Gastroesophageal sphincter (tissue), 4 donors: ENCODE measurements at regions not wholly inside any gene's neighbourhood (a gene's known extent, or its start where the extent isn't known, plus 50 kb on each side); places are given as distances from the start of the nearest gene placed in this dataset.

Experiments
- ATAC-seq: fragments of 150-250 bp; one replicate; pipeline ENCODE4 v1.9.1; 2016; ENCODE audit warnings: mild to moderate bottlenecking, moderate library complexity
- H3K27ac ChIP-seq, 4 donors: fragments of 200-600 bp; sonication (generic) in 3 of 4; 1 replicate in 3 of 4; 2 replicates in 1 of 4; pipeline ENCODE4 v1.5.1; 2016 to 2019
- H3K27me3 ChIP-seq: fragments of 200-600 bp; sonication (generic); one replicate; pipeline ENCODE4 v1.5.1; 2019
- H3K36me3 ChIP-seq, 2 donors: fragments of 200-600 bp; sonication (generic); one replicate each; pipeline ENCODE4 v1.5.1; 2019; ENCODE audit warnings: control low read depth in 1 of 2
- H3K4me1 ChIP-seq, 3 donors: fragments of 200-600 bp; sonication (generic); 1 replicate in 2 of 3; 2 replicates in 1 of 3; pipeline ENCODE4 v1.5.1; 2016 to 2019; ENCODE audit warnings: control low read depth in 2 of 3
- H3K4me3 ChIP-seq, 2 donors: fragments of 200-600 bp; sonication (generic); one replicate each; pipeline ENCODE4 v1.5.1; 2019; ENCODE audit warnings: mild to moderate bottlenecking in 1 of 2, moderate library complexity in 1 of 2
- H3K9me3 ChIP-seq, 3 donors: fragments of 200-600 bp; sonication (generic); one replicate each; pipeline ENCODE4 v1.5.1; 2017 to 2019; ENCODE audit warnings: control low read depth in 2 of 3
- CTCF ChIP-seq, 4 experiments: fragments of 200-600 bp in 2 of 4; fragments of 450-650 bp in 2 of 4; sonication (generic) in 1 of 4; IDR thresholded peaks; one replicate each; pipeline ENCODE4 v1.5.1; 2017 to 2019; ENCODE audit warnings: antibody characterized with exemption in 4 of 4, mild to moderate bottlenecking in 2 of 4, moderate library complexity in 2 of 4
- EP300 ChIP-seq: sonication (generic); formaldehyde crosslinking; IDR thresholded peaks from one replicate; pipeline ENCODE4 v1.6.1; 2017; ENCODE audit warnings: antibody characterized with exemption, mild to moderate bottlenecking
- POLR2A ChIP-seq, 2 donors: fragments of 450-650 bp; IDR thresholded peaks; one replicate each; pipeline ENCODE4 v1.6.1; 2017; ENCODE audit warnings: antibody characterized with exemption in 2 of 2, mild to moderate bottlenecking in 2 of 2, moderate library complexity in 1 of 2
- POLR2AphosphoS5 ChIP-seq: sonication (generic); formaldehyde crosslinking; IDR thresholded peaks from one replicate; pipeline ENCODE4 v1.6.1; 2017; ENCODE audit warnings: antibody characterized with exemption
- WGBS, 2 donors: methylation state at CpG; one replicate each; pipeline ENCODE4 v1.1.5; 2018; ENCODE audit warnings: low coverage in 1 of 2; 5-methylcytosine and 5-hydroxymethylcytosine counted together

- TF ChIP-seq EP300 (no peak), CTCF (IDR thresholded peaks at IDR 0.05) (no peak), POLR2A (IDR thresholded peaks at IDR 0.05) (no peak), POLR2AphosphoS5 (no peak)
- H3K4me1 ChIP-seq, result no peaks in the 10 kb centered on the region
- WGBS, 2 donors, result 60% methylated on average over 1 of the region's 2 CpGs; no CpG with 5 or more reads in 1 of the 2 donors
- H3K27ac ChIP-seq, result no peak overlapping the region
- H3K4me3 ChIP-seq, result no peak overlapping the region
- H3K9me3 ChIP-seq, result peaks cover 0 to 13% (median 0%) of the 10 kb centered on the region in 3 donors
- no peak for ATAC-seq
- no peaks in the 10 kb centered on the region for H3K27me3 ChIP-seq
- H3K36me3 ChIP-seq, result no peaks in the 10 kb centered on the region
Measured at GRCh38 chr15:26455828-26456227, 317.0 kb downstream of the GABRB3 start.

GRCh38 chr15:26453914-26454313, 319.0 kb downstream of the GABRB3 start:
- TF ChIP-seq CTCF (IDR thresholded peaks at IDR 0.05), result no peak
- TF ChIP-seq EP300, result no peak
- no peak for TF ChIP-seq POLR2AphosphoS5
- no peak for TF ChIP-seq POLR2A (IDR thresholded peaks at IDR 0.05)
- no peak for ATAC-seq
- WGBS, 2 donors, result 36% methylated on average over 2 of the region's 2 CpGs; no CpG with 5 or more reads in 1 of the 2 donors
- no peaks in the 10 kb centered on the region for H3K36me3 ChIP-seq
- H3K27ac ChIP-seq, result no peak overlapping the region
- no peak overlapping the region for H3K4me3 ChIP-seq
- H3K9me3 ChIP-seq, result peaks cover 0 to 7% (median 0%) of the 10 kb centered on the region in 3 donors
- no peaks in the 10 kb centered on the region for H3K27me3 ChIP-seq
- no peaks in the 10 kb centered on the region for H3K4me1 ChIP-seq

- H3K27me3 ChIP-seq, result no peaks in the 10 kb centered on the region
- no peak for ATAC-seq
- WGBS, 2 donors, result 66 to 72% methylated on average over 5 to 6 of the region's 6 CpGs
- H3K4me1 ChIP-seq, result no peaks in the 10 kb centered on the region
- H3K36me3 ChIP-seq, result no peaks in the 10 kb centered on the region
- TF ChIP-seq POLR2A (IDR thresholded peaks at IDR 0.05), result no peak
- no peak for TF ChIP-seq CTCF (IDR thresholded peaks at IDR 0.05)
- TF ChIP-seq EP300, result no peak
- no peak for TF ChIP-seq POLR2AphosphoS5
- no peak overlapping the region for H3K4me3 ChIP-seq
- no peak overlapping the region for H3K27ac ChIP-seq
- no peaks in the 10 kb centered on the region for H3K9me3 ChIP-seq
Measured at GRCh38 chr15:26451995-26452394, 320.9 kb downstream of the GABRB3 start.

DNA sequence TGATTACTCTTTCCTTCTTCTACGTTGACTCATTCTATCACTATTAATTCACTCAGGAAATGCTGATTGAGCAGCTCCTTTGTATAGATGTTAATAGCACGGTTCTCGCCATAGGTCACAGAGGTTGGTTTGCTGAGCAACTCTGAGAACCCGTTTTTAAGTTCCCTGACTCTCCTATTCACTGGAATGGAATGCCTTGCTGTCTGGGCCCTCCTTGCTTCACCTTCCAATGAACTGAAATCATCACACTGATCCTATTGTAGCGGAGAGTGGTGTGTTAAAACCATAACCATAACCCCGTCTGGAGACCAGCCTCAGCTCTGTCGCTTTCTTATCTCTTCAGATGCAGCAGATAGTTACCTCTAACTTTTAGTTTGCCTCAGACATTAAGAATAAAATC, 323.6 kb downstream of the GABRB3 start:
- no peaks in the 10 kb centered on the region for H3K36me3 ChIP-seq
- TF ChIP-seq POLR2A (IDR thresholded peaks at IDR 0.05) (no peak), EP300 (no peak)
- H3K4me3 ChIP-seq, result no peak overlapping the region
- H3K9me3 ChIP-seq, result no peaks in the 10 kb centered on the region
- no peak overlapping the region for H3K27ac ChIP-seq
- no peaks in the 10 kb centered on the region for H3K4me1 ChIP-seq
- WGBS, 2 donors, result 51 to 69% methylated on average over 7 of the region's 7 CpGs
- H3K27me3 ChIP-seq, result no peaks in the 10 kb centered on the region
- ATAC-seq, result no peak

- no peak for ATAC-seq
- WGBS, 2 donors, result 100% methylated on average over 1 of the region's 4 CpGs; no CpG with 5 or more reads in 1 of the 2 donors
- H3K27ac ChIP-seq, result no peak overlapping the region
- H3K9me3 ChIP-seq, result no peaks in the 10 kb centered on the region
- no peak for TF ChIP-seq POLR2A (IDR thresholded peaks at IDR 0.05)
- TF ChIP-seq CTCF (IDR thresholded peaks at IDR 0.05), result no peak
- TF ChIP-seq POLR2AphosphoS5, result no peak
- no peak for TF ChIP-seq EP300
- no peaks in the 10 kb centered on the region for H3K27me3 ChIP-seq
- no peaks in the 10 kb centered on the region for H3K4me1 ChIP-seq
- no peak overlapping the region for H3K4me3 ChIP-seq
- no peaks in the 10 kb centered on the region for H3K36me3 ChIP-seq
Measured at GRCh38 chr15:26443321-26443720, 329.5 kb downstream of the GABRB3 start.

DNA sequence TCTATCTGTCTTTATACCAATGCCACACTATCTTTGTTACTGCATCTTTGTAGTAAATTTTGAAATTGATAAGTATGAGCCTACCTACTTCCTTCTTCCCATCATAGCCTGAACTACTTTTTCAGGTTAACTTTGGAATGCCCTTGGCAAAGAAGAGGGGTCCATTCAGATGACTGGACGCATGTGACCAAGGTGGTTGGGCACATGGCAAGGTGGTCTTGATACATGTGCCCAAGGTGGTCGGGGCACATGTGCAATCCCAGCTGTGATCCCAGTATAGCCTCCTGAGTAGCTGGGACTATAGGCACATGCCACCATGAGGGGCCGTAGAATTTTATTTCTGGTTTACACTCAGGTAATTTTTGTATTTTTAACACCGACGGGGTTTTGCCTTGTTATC, 330.2 kb downstream of the GABRB3 start:
- no peak for ATAC-seq
- H3K36me3 ChIP-seq, result no peaks in the 10 kb centered on the region
- no peaks in the 10 kb centered on the region for H3K9me3 ChIP-seq
- H3K4me1 ChIP-seq, result no peaks in the 10 kb centered on the region
- H3K4me3 ChIP-seq, result no peak overlapping the region
- WGBS, 2 donors, result 79% methylated on average over 2 to 3 of the region's 5 CpGs
- H3K27ac ChIP-seq, result no peak overlapping the region
- H3K27me3 ChIP-seq, result no peaks in the 10 kb centered on the region
- TF ChIP-seq POLR2A (IDR thresholded peaks at IDR 0.05), result no peak
- TF ChIP-seq POLR2AphosphoS5, result no peak
- no peak for TF ChIP-seq CTCF (IDR thresholded peaks at IDR 0.05)
- no peak for TF ChIP-seq EP300
